WERI-Rb-1 (cell line): ENCODE measurements at regions not wholly inside any gene's neighbourhood (a gene's known extent, or its start where the extent isn't known, plus 50 kb on each side); places are given as distances from the start of the nearest gene placed in this dataset.

ENCODE experiments used
- DNase-seq: peaks from one replicate; pipeline ENCODE4 v3.0.0-alpha.2; 2020
- H3K27ac ChIP-seq: fragments of 250-450 bp; sonication (Bioruptor Pico); 2 replicates; pipeline ENCODE4 v1.5.1; 2020; ENCODE audit warnings: mild to moderate bottlenecking, moderate library complexity
- H3K27me3 ChIP-seq: fragments of 250-450 bp; sonication (Bioruptor Pico); 2 replicates; pipeline ENCODE4 v1.5.1; 2021; ENCODE audit warnings: mild to moderate bottlenecking, low read depth, moderate library complexity; ENCODE audit not compliant: insufficient read depth, severe bottlenecking
- H3K36me3 ChIP-seq: fragments of 250-450 bp; sonication (Bioruptor Pico); 2 replicates; pipeline ENCODE4 v1.5.1; 2020; ENCODE audit warnings: mild to moderate bottlenecking, moderate library complexity
- H3K4me3 ChIP-seq: 2 replicates; pipeline ENCODE4 v1.5.1; 2011; ENCODE audit warnings: low read depth, mild to moderate bottlenecking, control low read depth, low read length
- H3K9me3 ChIP-seq: fragments of 250-450 bp; sonication (Bioruptor Pico); 2 replicates; pipeline ENCODE4 v1.5.1; 2021; ENCODE audit warnings: mild to moderate bottlenecking, moderate library complexity; ENCODE audit not compliant: severe bottlenecking
- CTCF ChIP-seq: IDR thresholded peaks from 2 replicates; pipeline ENCODE4 v1.5.1; 2011; ENCODE audit warnings: low read depth, mild to moderate bottlenecking, control low read depth, inconsistent platforms, low read length

GRCh38 chr18:44423814-44424644 lies 256.7 kb upstream of the SETBP1 start:
- no peak overlapping the region for H3K4me3 ChIP-seq
- H3K9me3 ChIP-seq, result no peaks in the 10 kb centered on the region
- no peak for DNase-seq
- H3K36me3 ChIP-seq, result no peaks in the 10 kb centered on the region
- no peak for TF ChIP-seq CTCF
- H3K27me3 ChIP-seq, result peaks cover 20% of the 10 kb centered on the region
- H3K27ac ChIP-seq, result no peak overlapping the region

- Histone ChIP-seq H3K9me3 (no peaks in the 10 kb centered on the region), H3K36me3 (no peaks in the 10 kb centered on the region), H3K27ac (no peak overlapping the region), H3K4me3 (no peak overlapping the region), H3K27me3 (peaks cover 25% of the 10 kb centered on the region)
- DNase-seq, result no peak
- TF ChIP-seq CTCF, result no peak
These were observed 256.0 kb upstream of the SETBP1 start for GRCh38 chr18:44424645-44425035.

GRCh38 chr18:44425161-44425560 lies 255.5 kb upstream of the SETBP1 start:
- H3K27me3 ChIP-seq, result peaks cover 25% of the 10 kb centered on the region
- H3K9me3 ChIP-seq, result no peaks in the 10 kb centered on the region
- TF ChIP-seq CTCF, result no peak
- DNase-seq, result no peak
- no peaks in the 10 kb centered on the region for H3K36me3 ChIP-seq
- H3K4me3 ChIP-seq, result no peak overlapping the region
- H3K27ac ChIP-seq, result no peak overlapping the region

- no peak for TF ChIP-seq CTCF
- no peaks in the 10 kb centered on the region for H3K36me3 ChIP-seq
- no peak for DNase-seq
- H3K9me3 ChIP-seq, result no peaks in the 10 kb centered on the region
- no peak overlapping the region for H3K4me3 ChIP-seq
- no peak overlapping the region for H3K27ac ChIP-seq
- H3K27me3 ChIP-seq, result peaks cover 36% of the 10 kb centered on the region
These were observed 243.1 kb upstream of the SETBP1 start for GRCh38 chr18:44437603-44438002.

GRCh38 chr18:44450226-44450625 lies 230.5 kb upstream of the SETBP1 start:
- H3K4me3 ChIP-seq, result no peak overlapping the region

More at GRCh38 chr18:44450226-44450625, 230.5 kb upstream of the SETBP1 start:
- peaks cover 27% of the 10 kb centered on the region for H3K27me3 ChIP-seq
- peaks cover 2% of the 10 kb centered on the region for H3K9me3 ChIP-seq
- no peaks in the 10 kb centered on the region for H3K36me3 ChIP-seq
- no peak for TF ChIP-seq CTCF
- DNase-seq, result no peak
- H3K27ac ChIP-seq, result no peak overlapping the region
